Right forelimb (tissue), 1 donor: ENCODE measurements at regions not wholly inside any gene's neighbourhood (a gene's known extent, or its start where the extent isn't known, plus 50 kb on each side); places are given as distances from the start of the nearest gene placed in this dataset.
"Not testable (repeated sequence)": the region's sequence is repeated elsewhere in the genome, so short reads cannot be mapped to it uniquely, and the experiment has no call there.

Experiments
- DNase-seq: peaks from one replicate; pipeline ENCODE4 v3.0.0-alpha.2; 2018

DNA sequence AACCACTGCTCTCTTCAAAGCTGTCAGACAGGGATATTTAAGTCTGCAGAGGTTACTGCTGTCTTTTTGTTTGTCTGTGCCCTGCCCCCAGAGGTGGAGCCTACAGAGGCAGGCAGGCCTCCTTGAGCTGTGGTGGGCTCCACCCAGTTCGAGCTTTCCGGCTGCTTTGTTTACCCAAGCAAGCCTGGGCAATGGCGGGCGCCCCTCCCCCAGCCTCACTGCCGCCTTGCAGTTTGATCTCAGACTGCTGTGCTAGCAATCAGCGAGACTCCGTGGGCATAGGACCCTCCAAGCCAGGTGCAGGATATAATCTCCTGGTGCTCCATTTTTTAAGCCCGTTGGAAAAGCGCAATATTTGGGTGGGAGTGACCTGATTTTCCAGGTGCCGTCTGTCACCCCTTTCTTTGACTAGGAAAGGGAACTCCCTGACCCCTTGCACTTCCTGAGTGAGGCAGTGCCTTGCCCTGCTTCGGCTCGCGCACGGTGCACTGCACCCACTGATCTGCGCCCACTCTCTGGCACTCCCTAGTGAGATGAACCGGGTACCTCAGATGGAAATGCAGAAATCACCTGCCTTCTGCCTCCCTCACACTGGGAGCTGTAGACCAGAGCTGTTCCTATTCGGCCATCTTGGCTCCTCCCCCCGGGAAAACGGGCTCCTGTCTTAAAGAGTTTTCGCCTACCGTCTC lies 758.3 kb upstream of the NXPH2 start:
- DNase-seq = not testable (repeated sequence)

DNA sequence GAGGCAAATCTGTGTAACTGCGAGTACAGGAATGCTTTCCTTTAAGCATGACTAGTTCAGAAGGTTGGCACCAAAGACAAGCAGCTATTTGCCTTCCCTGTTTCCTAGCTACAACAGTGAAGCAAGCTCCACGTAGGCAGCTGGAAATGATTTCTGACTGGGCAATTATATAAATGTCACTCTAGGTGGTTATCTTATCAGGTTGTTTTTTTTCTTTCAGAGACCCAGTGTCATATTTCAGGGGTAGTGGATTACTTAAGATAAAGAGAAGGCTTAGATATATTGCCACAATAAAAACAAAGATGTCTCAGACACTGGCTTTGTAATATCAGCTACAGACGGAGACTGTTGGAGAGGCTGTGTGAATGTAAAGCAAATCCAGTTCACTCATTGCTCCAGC lies 748.9 kb upstream of the NXPH2 start:
- no peak for DNase-seq

DNA sequence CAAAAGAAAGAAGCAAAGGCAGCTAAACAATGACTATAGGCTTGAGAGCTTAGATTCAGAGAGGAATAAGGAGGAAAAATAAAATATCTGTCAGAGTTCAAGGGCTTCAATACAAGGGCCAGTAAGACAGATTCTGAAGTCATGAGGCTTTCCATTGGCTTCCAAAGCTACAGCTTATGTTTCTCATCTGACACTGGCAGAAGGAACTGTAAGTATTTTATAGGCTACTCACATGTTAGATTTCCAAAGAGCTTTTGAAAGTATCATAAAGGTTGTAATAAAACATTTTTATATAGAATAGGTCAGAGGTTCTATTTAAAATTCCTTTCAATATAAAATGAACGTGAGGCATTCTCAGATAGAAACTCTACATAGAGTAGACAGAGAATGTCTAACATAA lies 746.6 kb upstream of the NXPH2 start:
- no peak for DNase-seq

DNA sequence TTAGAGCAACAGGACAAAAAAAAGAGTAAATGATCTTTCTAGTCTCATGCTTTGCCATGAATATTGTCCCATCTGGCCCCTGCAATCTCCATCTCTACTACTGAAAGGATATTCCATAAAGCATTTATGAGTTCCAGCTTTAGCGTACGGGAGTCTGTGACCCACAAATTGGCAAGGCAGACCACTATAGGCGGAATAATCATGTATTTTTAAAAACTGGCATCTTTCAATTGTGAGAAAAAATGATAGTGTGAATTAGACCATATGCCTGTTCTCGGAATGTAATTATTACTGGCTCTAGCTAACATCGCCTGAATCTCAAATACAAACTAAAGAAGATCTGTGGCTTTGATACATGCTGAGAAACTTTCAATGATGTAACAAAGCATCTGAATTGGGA lies 738.1 kb upstream of the NXPH2 start:
- no peak for DNase-seq

DNA sequence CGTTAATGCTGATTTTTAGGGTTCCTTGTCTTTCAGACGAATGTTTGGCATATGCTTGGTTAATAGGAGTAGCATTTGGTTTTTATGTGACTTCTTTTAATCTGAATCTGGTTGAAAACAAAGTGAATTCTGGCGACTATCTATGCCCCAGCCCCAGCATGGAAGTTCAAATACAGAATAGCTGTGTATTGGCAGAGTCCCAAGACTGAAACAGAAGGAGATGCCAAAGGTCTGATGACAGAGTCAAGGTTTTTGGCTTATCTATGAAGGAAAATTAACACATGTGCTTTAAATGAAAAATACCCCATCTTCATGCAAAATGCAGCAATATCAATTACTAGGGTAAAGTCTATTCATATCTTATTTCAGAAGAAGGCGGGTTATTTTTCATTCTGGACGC lies 734.8 kb upstream of the NXPH2 start:
- no peak for DNase-seq

DNA sequence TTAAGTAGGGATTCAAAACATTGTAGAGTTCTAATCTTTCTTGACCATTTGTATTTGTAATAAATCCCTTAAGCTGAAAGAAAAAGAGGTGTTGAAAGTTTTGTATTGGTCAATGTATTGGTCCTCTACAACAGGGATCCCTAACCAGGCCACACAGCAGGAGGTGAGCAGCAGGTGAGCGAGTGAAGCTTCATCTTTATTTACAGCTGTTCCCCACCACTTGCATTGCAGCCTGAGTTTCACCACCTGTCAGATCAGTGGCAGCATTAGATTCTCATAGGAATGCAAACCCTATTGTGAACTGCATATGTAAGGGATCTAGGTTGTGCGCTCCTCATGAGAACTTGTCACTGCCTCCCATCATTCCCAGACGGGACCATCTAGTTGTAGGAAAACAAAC lies 715.7 kb upstream of the NXPH2 start:
- no peak for DNase-seq

DNA sequence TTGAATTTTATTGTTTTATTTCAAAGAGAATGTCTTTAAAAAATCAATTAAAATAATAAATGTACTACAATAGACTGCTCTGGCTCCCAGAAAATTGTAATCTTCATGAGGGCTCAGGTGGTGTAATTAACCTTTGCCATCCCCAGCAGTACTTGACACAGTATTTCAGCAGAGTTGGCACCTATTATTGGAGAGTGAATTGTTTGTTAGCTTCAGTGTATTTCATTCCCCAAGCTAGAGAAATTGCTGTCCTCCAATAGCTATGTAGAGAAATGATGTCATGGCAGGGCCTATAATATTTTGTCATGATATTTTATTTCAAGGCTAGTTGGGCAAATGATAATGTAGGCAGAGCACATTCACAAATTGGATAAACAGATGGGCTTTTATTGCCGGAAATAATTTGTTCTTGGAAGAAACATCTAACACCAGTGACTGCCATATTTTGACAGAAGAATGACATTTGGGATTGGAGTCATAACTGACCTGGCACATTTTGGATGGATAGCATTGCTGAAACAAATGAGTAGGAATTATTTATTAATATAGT lies 712.0 kb upstream of the NXPH2 start:
- no peak for DNase-seq

DNA sequence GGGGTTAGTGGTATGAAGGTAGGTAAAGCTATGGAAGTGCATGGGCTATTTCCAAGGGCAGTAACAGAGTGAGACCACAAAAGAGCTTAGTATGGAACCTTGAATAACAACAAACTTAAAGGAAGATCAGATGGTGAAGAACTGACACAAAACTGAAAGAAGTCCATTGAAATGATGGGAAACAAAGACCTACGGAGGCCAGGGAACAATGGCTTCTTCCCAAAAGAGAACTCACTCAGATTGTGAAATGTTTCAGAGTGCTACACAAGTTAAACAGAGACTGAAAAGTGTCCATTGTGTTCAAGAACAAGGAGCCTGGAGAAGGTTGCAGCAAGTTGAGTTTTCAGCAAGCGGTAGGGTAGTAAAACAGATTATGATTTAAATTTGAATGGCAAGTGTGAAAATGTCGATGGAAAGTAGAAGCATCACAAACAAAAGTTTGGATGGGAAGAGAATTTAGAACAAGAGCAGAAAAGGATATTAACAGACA lies 700.0 kb upstream of the NXPH2 start:
- DNase-seq = no peak

DNA sequence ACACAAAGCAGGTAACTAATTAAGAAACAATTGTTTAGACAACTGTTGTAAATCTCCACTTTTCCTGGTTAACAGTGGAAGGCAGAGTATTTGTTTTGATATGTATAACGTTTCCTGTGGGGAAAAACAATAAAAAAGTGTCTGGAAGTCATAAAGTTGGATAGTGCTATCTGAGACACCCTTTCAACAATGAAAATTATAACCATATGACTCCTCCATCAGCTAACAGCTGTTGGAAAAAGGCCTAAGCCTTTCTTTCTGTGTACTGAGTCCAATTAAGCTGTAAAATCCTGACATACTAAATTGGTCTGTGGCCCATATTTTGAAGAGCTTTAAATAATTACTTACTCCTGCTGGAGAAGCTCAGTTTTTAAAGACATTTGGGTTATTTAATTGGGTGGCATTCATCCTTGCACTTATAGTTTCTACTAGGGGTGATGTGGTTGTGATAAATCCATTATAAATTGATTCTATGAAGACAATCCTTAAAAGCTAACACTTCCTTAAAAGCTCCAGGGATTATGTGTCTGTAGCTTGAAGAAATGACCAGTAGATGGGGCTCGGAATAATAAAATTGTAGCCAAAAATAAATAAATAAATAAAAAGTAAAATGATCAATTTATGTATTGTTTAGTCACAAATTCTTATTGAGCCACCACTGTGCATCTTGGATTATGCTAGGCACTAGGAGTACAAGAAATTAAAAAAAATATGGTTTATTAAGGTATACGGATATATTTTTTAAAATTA lies 698.1 kb upstream of the NXPH2 start:
- DNase-seq = no peak

DNA sequence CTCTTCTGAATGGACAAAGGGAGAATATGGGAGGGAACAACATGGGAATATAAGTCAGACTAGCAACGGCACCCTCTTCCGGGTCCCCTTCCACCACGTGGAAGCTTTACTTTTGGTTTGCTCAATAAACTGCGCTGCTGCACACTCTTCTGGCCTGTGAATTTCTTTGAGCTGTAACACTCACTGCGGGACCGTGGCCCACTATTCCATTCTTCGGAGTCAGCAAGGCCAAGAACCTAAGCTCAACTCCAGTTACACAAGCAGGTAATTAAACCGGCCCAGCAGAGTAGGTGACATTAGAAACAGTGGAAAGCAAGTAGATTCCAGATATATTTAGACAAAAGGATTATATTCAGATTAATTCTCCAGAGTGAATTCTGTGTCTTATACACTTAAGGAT lies 697.4 kb upstream of the NXPH2 start:
- DNase-seq = peak; percentile 50

DNA sequence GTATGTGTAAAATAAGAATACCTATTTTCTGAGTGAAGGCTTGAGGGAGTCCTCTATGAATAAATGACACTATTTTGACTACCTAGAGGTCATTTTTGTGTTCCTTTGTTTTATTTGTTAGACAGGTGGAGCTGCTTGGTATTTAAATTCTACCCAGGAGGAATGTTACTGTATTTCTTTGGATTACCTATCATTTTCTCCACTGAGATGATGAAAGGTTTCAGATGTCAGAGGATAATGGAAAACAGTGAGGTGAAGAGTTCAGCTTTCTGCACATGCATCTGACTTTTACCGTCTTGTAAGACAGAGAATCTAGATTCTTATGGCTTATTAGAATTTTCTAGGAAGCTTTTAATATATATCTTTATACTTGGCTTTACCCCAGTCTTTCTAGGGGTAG lies 689.8 kb upstream of the NXPH2 start:
- DNase-seq = no peak

DNA sequence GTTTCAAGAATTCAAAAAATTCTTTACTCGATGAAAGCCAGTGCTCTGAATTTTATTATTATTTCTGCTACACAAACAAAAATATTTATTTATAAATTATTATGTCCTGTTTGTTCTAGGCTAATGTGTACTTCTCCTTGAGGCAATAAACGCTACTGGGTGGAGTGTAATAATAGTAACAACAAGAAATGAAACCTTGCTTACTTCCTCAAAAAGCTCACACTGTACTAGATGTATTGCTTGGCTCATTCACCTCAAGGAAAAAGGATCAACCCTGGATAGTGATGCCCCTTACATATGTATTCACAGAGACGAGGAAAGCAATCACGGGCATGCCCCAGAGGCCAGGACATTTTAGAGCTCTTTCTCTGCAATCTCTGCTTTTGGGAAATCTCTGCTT lies 685.6 kb upstream of the NXPH2 start:
- no peak for DNase-seq

DNA sequence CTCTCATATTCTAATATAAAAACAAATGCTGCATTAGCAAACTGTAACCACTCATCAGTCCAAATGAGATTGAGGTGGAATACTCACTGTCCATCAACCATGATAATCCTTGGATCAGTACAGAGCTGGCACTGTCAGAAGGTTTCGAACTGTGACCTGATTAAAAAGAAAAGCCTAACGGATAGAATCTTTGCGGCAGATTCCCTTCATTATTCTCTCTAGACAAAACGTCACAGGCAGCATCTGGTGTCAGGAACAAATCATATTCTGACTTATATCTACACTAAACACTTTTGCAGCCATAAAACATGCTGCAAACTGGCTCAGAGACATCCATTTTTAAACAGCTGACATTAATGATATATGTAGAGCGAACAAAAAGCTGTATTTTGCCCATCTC lies 677.7 kb upstream of the NXPH2 start:
- DNase-seq = no peak

DNA sequence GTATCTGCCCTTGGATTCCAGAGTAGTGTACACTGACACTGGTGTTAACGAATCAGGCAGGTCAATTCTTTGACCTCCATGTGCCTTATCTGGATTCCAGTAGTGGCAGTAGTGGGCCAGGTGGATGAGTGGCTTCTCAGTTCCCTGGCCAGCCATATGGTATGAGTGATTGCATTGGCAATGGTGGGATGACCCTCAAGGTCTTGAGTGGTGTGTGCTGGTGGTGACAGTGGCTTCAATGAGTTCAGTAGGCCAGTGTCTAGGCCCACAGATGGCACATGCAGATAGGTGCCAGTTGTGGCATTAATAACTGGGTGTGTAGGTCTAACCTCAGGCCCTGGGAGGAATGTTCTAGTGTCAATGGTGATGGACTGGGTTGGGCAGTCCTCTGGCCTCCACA lies 674.1 kb upstream of the NXPH2 start:
- DNase-seq = no peak

DNA sequence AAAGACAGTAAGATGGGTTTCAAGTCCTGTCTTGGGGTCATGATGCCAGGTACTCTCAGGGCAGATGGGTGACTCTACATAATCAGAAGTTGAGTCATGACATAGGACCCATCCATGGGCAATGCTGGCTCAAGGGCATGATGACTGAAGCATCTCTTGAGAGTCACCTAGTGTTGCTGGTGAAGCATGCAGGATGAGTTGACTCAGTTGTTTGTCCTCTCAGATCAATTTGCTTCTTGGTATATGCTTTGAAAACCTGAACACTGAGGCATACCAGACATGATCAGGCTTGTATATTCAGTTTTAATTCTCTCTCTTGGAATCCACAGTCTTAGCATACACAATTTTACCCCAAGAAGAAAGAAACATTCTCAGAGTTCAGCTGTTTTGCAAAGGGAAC lies 658.9 kb upstream of the NXPH2 start:
- no peak for DNase-seq

DNA sequence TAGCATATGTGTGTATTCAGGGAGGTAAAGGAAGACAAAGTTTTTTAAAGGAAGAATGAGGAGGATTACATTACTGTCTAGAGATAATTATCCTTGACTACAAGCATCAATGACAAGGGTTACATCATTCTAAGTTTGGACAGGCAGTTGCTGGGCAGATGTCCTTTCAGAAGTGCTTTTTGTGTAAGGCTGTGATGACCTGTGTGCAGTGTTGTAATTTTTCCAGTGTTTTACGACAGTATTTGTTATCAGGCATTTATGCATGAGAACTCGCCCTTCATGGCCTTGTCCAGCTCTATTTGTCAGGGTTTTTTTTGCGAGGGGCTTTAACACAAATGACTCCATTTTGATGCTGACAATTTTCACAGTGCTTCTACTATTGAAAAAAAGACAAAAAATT lies 658.3 kb upstream of the NXPH2 start:
- no peak for DNase-seq

DNA sequence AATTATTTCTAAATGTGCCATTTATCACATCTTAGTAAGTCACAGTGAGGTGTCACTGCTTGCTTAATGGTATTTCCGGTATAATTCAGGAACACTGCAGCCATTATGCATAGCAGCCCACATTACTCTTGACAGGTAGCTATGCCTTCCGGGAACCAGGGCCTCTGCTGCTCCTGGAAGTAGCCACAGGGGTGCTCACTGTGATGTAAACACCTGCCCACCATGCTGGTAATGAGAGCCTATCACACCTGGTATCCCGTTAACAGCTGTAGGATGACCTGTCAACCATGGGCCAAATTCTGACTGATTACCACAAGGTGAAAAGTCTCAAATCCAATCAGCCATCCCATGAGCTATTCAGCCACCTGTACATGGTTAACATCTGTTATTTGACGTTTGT lies 647.0 kb upstream of the NXPH2 start:
- DNase-seq = no peak

DNA sequence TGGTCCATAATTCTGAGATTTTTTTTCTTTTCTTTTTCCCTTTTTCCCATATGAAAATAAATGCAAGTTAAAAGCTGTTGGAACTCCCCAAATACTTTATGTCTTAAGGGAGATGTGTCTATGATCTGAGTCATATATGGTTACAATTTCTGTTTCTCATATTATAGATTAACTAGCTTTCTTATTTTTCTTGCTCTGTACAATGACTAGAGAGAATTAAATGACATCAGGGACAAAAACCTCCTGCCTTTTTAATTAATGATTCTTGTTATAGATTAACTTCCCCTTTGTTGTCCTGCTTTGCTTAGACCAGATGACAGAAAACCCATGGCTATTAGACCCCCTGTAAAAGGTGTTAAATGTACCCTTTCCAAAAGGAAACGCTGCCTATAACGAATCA lies 643.9 kb upstream of the NXPH2 start:
- DNase-seq = no peak

DNA sequence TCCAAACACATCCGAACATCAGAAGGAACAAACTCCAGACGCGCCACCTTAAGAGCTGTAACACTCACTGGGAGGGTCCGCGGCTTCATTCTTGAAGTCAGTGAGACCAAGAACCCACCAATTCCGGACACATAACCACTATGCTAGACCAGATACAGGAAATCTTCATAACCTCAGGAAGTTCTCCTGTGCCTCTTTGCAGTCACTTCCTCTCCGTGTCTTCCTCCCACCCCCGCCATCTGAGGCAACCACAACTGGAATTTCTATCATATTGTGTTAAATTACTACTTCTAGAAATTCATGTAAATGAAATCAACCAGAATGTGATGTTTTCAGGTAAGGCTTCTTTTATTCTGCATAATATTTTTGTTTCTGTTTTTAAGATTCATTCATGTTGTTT lies 631.0 kb upstream of the NXPH2 start:
- no peak for DNase-seq

DNA sequence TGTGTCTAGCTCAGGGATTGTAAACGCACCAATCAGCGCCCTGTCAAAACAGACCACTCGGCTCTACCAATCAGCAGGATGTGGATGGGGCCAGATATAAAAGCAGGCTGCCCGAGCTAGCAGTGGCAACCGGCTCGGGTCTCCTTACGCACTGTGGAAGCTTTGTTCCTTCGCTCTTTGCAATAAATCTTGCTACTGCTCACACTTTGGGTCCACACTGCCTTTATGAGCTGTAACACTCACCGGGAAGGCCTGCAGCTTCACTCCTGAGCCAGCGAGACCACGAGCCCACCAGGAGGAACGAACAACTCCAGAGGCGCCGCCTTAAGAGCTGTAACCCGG lies 630.6 kb upstream of the NXPH2 start:
- DNase-seq = not testable (repeated sequence)

DNA sequence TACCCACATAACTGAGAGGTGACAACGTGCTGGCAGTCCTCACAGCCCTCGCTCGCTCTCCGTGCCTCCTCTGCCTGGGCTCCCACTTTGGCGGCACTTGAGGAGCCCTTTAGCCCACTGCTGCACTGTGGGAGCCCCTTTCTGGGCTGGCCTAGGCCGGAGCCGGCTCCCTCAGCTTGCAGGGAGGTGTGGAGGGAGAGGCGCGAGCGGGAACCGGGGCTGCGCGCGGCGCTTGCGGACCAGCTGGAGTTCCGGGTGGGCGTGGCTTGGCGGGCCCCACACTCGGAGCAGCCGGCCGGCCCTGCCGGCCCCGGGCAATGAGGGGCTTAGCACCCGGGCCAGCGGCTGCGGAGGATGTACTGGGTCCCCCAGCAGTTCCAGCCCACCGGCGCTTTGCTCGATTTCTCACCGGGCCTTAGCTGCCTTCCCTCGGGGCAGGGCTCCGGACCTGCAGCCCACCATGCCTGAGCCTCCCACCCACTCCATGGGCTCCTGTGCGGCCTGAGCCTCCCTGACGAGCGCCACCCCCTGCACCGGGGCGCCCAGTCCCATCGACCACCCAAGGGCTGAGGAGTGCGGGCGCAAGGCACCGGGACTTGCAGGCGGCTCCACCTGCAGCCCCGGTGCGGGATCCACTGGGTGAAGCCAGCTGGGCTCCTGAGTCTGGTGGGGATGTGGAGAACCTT lies 630.1 kb upstream of the NXPH2 start:
- not testable (repeated sequence) for DNase-seq

DNA sequence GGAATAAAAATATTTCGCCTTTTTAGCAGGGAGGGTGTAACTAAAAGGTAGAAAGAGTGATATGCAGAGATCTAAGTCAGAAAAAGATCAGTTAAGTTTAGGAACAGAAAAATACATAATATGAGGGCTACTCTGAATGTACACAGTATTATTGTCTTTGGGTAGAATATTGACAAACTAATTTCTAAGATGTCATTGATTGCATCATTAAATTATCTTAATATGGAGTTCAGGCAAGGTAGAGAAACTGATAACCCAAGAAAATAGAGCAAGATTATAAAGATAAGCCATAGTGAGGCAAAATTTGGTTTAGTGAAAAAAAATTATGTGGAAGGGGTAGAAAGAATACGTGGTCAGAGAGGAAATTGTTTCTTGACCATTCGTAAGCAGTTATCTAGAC lies 629.0 kb upstream of the NXPH2 start:
- DNase-seq = no peak

DNA sequence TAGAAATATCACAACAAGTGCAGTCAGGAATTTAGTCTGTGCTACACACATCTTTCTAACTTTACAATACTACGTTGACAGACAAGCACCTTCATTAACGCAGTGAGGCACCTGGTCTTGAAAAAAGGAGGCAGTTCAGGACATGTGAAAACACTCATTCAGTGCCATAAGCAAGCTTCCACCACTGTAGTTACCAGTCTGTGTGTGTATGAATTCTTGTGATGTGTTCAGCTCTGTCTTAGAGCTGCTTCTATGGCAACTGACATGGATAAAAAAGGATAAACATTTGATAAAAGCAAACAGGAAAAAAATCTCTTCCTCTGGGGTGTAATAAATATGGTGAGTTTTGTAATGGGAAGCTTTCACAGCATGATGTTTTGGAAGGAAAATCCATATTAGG lies 623.8 kb upstream of the NXPH2 start:
- no peak for DNase-seq

DNA sequence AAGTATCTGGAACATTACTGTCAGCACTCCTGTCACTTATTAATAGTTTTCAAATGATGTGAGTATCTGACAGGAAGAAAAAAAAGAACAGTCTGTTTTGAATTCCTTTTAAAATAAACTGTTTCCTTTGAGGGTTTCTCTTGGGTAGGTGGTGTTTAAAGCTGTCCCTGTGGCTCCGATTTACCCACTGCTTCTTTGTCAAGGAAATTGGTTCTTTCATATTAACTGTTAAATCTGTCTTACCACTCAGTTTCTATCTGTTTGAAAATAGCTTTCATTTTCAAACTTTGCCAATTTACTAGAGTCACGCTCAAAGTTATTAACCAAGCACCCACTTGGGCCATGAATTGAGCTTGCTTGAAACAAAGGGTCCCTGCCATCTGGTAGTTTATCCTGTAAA lies 614.6 kb upstream of the NXPH2 start:
- DNase-seq = no peak
